D721Med (cell line): ENCODE measurements at regions not wholly inside any gene's neighbourhood (a gene's known extent, or its start where the extent isn't known, plus 50 kb on each side); places are given as distances from the start of the nearest gene placed in this dataset.
A peak's percentile ranks its signal among the peaks of the same experiment; 100 is the strongest.

Experiments used
- DNase-seq: peaks from one replicate; pipeline ENCODE4 v3.0.0; 2011; ENCODE audit warnings: low spot score; ENCODE audit not compliant: insufficient read length
- FAIRE-seq: peaks from 2 replicates; lab custom pipeline; 2011; peaks lifted over from hg19 to GRCh38; lab: Jason Lieb, UNC
- CTCF ChIP-seq: IDR thresholded peaks from 2 replicates; pipeline ENCODE4 v1.5.1; 2012; ENCODE audit warnings: mild to moderate bottlenecking, control low read depth; ENCODE audit not compliant: insufficient read depth; ENCODE audit errors: missing control alignments

- no peak for TF ChIP-seq CTCF
- DNase-seq, result no peak
- FAIRE-seq, result no peak
Measured at GRCh38 chr1:239829535-239829934, 262.1 kb upstream of the FMN2 start.

- no peak for TF ChIP-seq CTCF
- FAIRE-seq (no peak), DNase-seq (no peak)
Measured at GRCh38 chr1:239831577-239832355, 259.9 kb upstream of the FMN2 start.

- DNase-seq (no peak), FAIRE-seq (no peak)
- TF ChIP-seq CTCF, result no peak
Measured at GRCh38 chr1:239833723-239834122, 258.0 kb upstream of the FMN2 start.

- no peak for TF ChIP-seq CTCF
- DNase-seq, result no peak
- FAIRE-seq, result no peak
Measured at GRCh38 chr1:239835946-239836440, 255.7 kb upstream of the FMN2 start.

GRCh38 chr1:239840336-239840735 is 251.3 kb upstream of the FMN2 start:
- peak; percentile 16 for FAIRE-seq
- TF ChIP-seq CTCF, result no peak

GRCh38 chr1:239840790-239841189 is 250.9 kb upstream of the FMN2 start:
- FAIRE-seq, result peak; percentile 79
- DNase-seq, result no peak
- TF ChIP-seq CTCF, result no peak

More at GRCh38 chr1:239840336-239840735, 251.3 kb upstream of the FMN2 start:
- no peak for DNase-seq

- FAIRE-seq (no peak), DNase-seq (no peak)
- TF ChIP-seq CTCF, result no peak
Measured at GRCh38 chr1:239841631-239842030, 250.1 kb upstream of the FMN2 start.
